GM21717 (cell line): ENCODE measurements at regions not wholly inside any gene's neighbourhood (a gene's known extent, or its start where the extent isn't known, plus 50 kb on each side); places are given as distances from the start of the nearest gene placed in this dataset.
A peak's percentile ranks its signal among the peaks of the same experiment; 100 is the strongest.
"Not testable (repeated sequence)": the region's sequence is repeated elsewhere in the genome, so short reads cannot be mapped to it uniquely, and the experiment has no call there.

Source experiments
- ATAC-seq: cut with Tn5 transposase; IDR thresholded peaks from one replicate; pipeline ENCODE4 v1.9.1; 2021; ENCODE audit warnings: mild to moderate bottlenecking, moderate library complexity; ENCODE audit not compliant: unreplicated experiment

GRCh38 chr21:15199414-15200383 is 134.9 kb upstream of the NRIP1 start:
- no peak for ATAC-seq

DNA sequence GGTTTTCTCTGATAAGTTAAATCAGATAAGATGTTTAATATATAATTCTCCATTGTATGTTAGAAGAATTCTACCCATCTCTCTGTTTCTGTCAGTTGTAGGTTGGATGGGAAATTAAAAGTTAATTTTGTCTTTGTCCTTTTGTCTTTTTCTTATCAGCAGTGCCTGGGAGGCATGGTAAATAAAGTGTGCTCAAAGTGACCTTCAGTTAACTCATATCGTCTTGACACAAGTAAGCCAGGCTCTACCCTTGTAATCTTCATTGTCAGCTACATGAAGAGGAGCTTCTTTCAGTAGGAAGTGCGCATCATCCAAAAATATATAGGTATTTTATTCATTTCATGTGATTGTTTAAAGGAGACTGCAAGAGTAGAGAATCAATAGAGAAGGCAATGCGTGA is 138.9 kb upstream of the NRIP1 start:
- no peak for ATAC-seq

DNA sequence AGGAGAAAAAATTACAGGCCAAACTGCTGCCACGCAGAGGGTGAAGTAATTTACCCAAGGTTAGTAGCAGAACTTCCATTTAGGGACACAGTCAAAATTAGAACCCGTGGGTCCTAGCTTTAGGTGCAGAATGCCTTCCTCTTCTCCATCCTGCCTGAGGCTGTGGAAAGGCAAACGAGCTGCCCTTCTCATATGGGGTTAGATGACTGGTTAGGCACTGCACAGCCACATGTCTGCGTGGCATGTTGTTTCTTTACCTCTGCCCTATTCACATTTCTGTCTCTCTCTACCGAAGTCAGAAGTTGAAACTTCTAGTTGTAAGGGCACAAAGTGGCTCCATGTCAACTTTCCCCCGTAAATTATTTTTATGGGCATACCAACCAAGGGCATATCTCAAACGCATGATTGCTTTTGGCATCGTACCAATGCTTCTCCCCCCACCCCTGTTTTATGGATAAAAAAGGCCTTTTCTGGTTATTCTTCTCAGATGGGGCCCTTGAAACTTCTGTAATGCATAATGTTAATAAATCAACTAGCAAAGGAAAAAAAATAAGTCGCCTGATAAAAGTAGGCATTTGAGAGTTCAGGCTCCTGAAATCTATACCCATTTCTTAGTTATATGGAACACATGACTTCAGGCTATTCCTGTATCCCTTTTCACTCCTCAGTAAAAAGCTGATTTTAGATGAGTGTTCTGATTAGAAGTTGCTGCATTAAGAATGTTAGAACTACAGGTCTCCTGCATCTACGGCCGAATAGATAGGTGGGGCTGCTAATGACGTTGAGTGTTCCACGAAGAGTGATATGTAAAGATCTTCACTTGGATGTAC is 139.6 kb upstream of the NRIP1 start:
- no peak for ATAC-seq

GRCh38 chr21:15204970-15205286 is 140.1 kb upstream of the NRIP1 start:
- no peak for ATAC-seq

DNA sequence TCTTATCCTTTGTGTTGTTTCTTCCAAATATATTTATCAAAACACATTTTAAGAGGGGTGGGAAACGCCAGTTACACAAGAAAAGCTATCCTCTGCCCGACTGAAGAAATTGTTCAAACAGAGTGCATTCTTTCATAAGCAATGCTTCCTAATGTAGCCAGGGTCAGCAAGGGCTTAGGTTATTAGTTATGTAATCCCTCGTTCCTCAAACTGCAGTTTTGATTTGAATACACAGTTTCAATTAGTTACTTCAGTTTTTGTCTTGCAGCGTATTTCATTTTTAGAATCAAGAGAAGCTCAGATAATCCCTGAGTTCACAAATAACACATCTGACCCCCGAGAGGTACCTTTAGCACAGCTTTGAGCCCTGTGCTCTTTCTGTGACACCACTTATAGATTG is 141.7 kb upstream of the NRIP1 start:
- peak; percentile 85 for ATAC-seq

- no peak for ATAC-seq
Observed at GRCh38 chr21:15207231-15207630, 142.4 kb upstream of the NRIP1 start.

- no peak for ATAC-seq
Observed at GRCh38 chr21:15207635-15208370, 143.0 kb upstream of the NRIP1 start.

DNA sequence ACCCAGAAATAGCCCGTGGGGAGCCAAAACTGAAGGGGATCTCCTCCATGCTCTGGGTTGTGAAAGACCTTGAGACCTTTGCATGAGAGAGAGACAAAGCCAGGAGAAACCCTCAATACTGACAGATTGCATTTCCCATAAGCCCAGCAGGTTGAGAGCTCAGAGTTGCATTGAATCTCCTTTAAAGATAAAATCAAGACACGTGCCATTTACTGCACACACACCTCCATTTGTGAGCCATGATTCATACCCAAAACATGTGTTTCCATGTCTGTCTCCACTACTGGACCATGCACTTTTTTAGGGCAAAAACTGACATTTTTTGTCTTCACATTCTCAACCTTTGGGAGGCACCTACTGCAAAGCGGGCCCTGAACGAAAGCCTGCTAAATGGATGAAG is 144.0 kb upstream of the NRIP1 start:
- no peak for ATAC-seq

GRCh38 chr21:15209224-15209623 is 144.4 kb upstream of the NRIP1 start:
- ATAC-seq: no peak

DNA sequence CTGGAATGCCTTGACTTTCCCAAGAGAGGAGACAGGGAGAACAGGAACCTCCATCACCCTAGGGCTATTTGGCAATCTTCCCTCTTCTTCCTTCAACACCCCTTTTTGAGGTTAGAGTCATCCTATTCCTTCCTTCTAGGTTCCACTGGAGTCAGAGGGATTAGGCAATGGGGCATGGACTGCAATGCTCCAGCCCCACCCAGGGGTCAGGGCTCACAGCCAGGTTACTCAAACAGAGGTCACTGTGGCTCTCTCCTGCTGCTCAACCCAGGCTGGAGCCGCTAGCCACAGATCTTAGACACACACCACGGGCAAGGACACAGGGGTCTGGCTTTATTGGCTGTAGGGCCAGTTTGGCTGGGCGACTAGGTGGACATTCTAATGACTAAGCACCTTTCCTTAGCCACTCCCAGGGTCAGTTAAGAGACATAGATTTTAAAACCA is 145.5 kb upstream of the NRIP1 start:
- ATAC-seq: no peak

DNA sequence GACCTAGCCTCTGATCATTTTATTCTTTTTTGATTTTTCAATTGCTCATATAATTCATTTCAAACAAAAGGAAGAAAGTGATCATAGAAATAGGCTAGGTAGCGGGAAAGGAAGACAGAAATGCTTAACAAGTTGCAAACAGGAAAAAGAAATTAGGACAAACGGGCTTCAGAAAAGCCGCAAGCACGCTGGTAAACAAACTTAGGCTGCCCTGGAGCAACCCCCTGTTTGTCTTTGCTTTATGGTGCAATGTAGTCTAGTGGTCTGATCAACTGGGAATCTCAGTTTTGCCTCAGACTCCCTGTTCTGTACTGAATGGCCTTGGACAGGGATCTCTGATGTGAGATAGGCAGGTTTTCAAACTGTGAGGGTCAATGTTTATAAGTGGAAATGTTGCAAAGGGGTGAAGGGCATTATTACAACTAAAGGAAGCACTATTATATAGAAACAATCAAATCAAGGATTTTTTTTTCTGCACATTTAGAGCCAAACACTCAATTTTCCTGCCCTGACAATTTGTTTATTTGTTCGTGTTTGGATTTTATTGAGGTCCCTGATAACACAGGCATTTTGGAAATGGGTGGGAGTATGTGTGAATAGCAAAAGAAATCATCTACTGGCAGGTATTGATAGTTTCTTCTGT is 146.8 kb upstream of the NRIP1 start:
- no peak for ATAC-seq

DNA sequence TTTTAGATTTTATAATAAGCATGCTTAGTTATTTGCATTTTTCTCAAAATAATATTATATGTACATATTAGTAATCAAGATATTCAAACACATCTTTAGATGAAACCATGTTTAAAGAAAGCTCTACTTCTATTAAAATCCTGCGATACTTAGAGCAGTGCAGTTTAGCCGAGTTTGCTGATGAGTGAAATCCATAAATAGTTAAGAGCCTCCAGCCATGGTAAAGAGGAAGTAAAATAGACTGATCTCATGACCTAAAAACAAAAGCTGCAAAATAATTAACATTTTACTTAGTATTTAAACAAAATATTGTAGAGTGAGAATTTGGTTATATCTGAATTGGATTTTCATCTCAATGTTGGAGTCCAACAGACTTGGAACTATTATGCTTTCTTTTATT is 147.4 kb upstream of the NRIP1 start:
- no peak for ATAC-seq

DNA sequence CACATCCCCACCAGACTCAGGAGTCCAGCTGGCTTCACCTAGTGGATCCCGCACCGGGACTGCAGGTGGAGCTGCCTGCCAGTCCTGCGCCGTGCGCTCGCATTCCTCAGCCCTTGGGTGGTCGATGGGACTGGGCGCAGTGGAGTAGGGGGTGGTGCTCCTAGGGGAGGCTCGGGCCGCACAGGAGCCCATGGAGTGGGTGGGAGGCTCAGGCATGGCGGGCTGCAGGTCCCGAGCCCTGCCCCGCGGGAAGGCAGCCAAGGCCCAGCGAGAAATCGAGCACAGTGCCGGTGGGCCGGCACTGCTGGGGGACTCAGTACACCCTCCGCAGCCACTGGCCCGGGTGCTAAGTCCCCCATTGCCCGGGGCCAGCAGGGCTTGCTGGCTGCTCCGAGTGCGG is 153.7 kb upstream of the NRIP1 start:
- ATAC-seq: not testable (repeated sequence)

GRCh38 chr21:15219039-15219438 is 154.2 kb upstream of the NRIP1 start:
- no peak for ATAC-seq

- no peak for ATAC-seq
Observed at GRCh38 chr21:15219894-15220293, 155.1 kb upstream of the NRIP1 start.

- ATAC-seq: no peak
Observed at GRCh38 chr21:15221799-15222386, 157.1 kb upstream of the NRIP1 start.

GRCh38 chr21:15222707-15223106 is 157.9 kb upstream of the NRIP1 start:
- ATAC-seq: no peak

DNA sequence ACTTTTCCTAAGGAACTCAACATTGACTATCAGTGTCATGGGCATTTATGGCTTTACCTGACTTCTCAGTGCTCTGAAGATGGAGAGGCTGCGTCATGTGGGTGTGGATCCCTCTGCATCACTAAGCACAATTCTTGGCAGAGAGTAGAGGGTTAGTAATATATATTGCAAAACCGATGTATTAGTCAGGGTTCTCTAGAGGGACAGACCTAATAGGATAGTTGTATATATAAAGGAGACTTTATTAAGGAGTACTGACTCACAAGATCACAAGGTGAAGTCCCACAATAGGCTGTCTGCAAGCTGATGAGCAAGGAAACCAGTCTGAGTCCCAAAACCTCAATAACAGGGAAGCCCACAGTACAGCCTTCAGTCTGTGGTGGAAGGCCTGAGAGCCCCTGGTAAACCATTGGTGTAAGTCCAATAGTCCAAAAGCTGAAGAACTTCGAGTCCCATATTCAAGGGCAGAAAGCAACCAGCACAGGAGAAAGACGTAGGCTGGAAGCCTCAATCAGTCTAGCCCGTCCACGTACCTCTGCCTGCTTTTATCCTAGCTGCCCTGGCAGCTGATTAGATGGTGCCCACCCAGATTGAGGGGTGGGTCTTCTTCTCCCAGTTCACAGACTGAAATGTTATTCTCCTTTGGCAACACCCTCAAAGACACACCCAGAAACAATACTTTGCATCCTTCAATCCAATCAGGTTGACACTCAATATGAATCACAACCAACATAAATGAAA is 159.7 kb upstream of the NRIP1 start:
- no peak for ATAC-seq

DNA sequence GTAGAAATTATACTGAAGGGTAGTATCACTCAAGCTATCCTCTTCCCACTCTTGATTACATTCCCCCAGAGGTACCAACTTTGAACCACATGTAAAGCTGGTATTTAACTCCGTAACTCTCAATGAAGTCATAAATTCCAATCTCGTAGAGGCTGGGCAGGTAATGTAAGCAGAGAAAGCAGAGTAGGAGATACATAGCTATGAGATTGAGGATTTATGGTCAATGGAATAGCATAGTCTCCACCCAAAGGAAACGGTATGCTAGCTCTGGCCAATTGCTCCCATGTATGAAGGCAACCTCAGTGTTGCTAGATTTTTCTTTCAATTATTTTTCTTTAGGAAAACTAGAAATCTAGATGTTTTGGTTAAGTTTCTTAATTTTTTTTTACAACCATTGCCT is 163.1 kb upstream of the NRIP1 start:
- no peak for ATAC-seq

- no peak for ATAC-seq
Observed at GRCh38 chr21:15229390-15229789, 164.6 kb upstream of the NRIP1 start.
